H9 (cell line): ENCODE measurements at regions not wholly inside any gene's neighbourhood (a gene's known extent, or its start where the extent isn't known, plus 50 kb on each side); places are given as distances from the start of the nearest gene placed in this dataset.

Experiments
- DNase-seq: peaks from one replicate; pipeline ENCODE4 v3.0.0-alpha.2; 2017
- H2AFZ ChIP-seq: one replicate; pipeline ENCODE4 v1.6.1; 2013; ENCODE audit warnings: mild to moderate bottlenecking, low read length, control low read depth, moderate library complexity
- H2AK5ac ChIP-seq: 2 replicates; pipeline ENCODE4 v1.6.1; 2013; ENCODE audit warnings: low read length, control low read depth, mixed read lengths; ENCODE audit not compliant: insufficient read length
- H2BK120ac ChIP-seq: one replicate; pipeline ENCODE4 v1.6.1; 2013; ENCODE audit warnings: low read depth, mild to moderate bottlenecking, low read length, control low read depth, inconsistent platforms; ENCODE audit not compliant: poor library complexity, severe bottlenecking
- H2BK12ac ChIP-seq: 2 replicates; pipeline ENCODE4 v1.6.1; 2013; ENCODE audit warnings: low read length, control low read depth, mixed read lengths, low read depth; ENCODE audit not compliant: insufficient read length
- H2BK15ac ChIP-seq: 2 replicates; pipeline ENCODE4 v1.6.1; 2013; ENCODE audit warnings: low read depth, low read length, control low read depth
- H2BK20ac ChIP-seq: one replicate; pipeline ENCODE4 v1.6.1; 2013; ENCODE audit warnings: low read depth, mild to moderate bottlenecking, low read length, control low read depth, inconsistent platforms; ENCODE audit not compliant: poor library complexity, severe bottlenecking
- H2BK5ac ChIP-seq: 2 replicates; pipeline ENCODE4 v1.6.1; 2013; ENCODE audit warnings: low read length, control low read depth, mixed read lengths; ENCODE audit not compliant: insufficient read length
- H3K14ac ChIP-seq: 2 replicates; pipeline ENCODE4 v1.6.1; 2013; ENCODE audit warnings: low read length, control low read depth; ENCODE audit not compliant: insufficient read depth
- H3K18ac ChIP-seq: 2 replicates; pipeline ENCODE4 v1.6.1; 2013; ENCODE audit warnings: low read depth, mild to moderate bottlenecking, mixed read lengths, low read length, control low read depth; ENCODE audit not compliant: insufficient read length
- H3K23ac ChIP-seq: 2 replicates; pipeline ENCODE4 v1.6.1; 2013; ENCODE audit warnings: low read length, control low read depth, mixed read lengths, low read depth; ENCODE audit not compliant: insufficient read length
- H3K23me2 ChIP-seq: 2 replicates; pipeline ENCODE4 v1.6.1; 2013; ENCODE audit warnings: low read depth, mild to moderate bottlenecking, mixed read lengths, low read length, control low read depth; ENCODE audit not compliant: insufficient read length, poor library complexity, severe bottlenecking
- H3K27ac ChIP-seq: 2 replicates; pipeline ENCODE4 v1.5.1; 2013; ENCODE audit warnings: low read length, control low read depth, mixed read lengths, low read depth; ENCODE audit not compliant: insufficient read length
- H3K27me3 ChIP-seq: 2 replicates; pipeline ENCODE4 v1.6.1; 2013; ENCODE audit warnings: low read length, control low read depth, inconsistent platforms; ENCODE audit not compliant: insufficient read depth
- H3K4ac ChIP-seq: 2 replicates; pipeline ENCODE4 v1.6.1; 2013; ENCODE audit warnings: low read depth, mild to moderate bottlenecking, control low read depth, inconsistent platforms, low read length, moderate library complexity
- H3K4me1 ChIP-seq: 2 replicates; pipeline ENCODE4 v1.6.1; 2013; ENCODE audit warnings: low read length, control low read depth, inconsistent platforms; ENCODE audit not compliant: insufficient read depth
- H3K4me2 ChIP-seq: 2 replicates; pipeline ENCODE4 v1.6.1; 2013; ENCODE audit warnings: low read length, control low read depth, mixed read lengths; ENCODE audit not compliant: insufficient read length, insufficient read depth
- H3K56ac ChIP-seq: 2 replicates; pipeline ENCODE4 v1.6.1; 2013; ENCODE audit warnings: low read depth, mild to moderate bottlenecking, mixed read lengths, low read length, control low read depth; ENCODE audit not compliant: insufficient read length
- H3K79me1 ChIP-seq: 2 replicates; pipeline ENCODE4 v1.6.1; 2013; ENCODE audit warnings: low read depth, mild to moderate bottlenecking, moderate library complexity, low read length, control low read depth, inconsistent platforms; ENCODE audit not compliant: insufficient read depth, poor library complexity, severe bottlenecking
- H3K79me2 ChIP-seq: 2 replicates; pipeline ENCODE4 v1.6.1; 2013; ENCODE audit warnings: low read length, control low read depth, inconsistent platforms; ENCODE audit not compliant: insufficient read depth
- H3K9ac ChIP-seq: 2 replicates; pipeline ENCODE4 v1.6.1; 2013; ENCODE audit warnings: low read length, control low read depth, mixed read lengths; ENCODE audit not compliant: insufficient read length; ENCODE audit errors: extremely low read depth
- H3K9me3 ChIP-seq: one replicate; pipeline ENCODE4 v1.6.1; 2013; ENCODE audit warnings: low read depth, low read length, inconsistent platforms; ENCODE audit not compliant: control insufficient read depth
- H3T11ph ChIP-seq: one replicate; pipeline ENCODE4 v1.6.1; 2013; ENCODE audit warnings: mild to moderate bottlenecking, low read length, control low read depth, inconsistent platforms
- H4K20me1 ChIP-seq: one replicate; pipeline ENCODE4 v1.6.1; 2013; ENCODE audit not compliant: control insufficient read depth, insufficient read length, insufficient read depth
- H4K5ac ChIP-seq: 2 replicates; pipeline ENCODE4 v1.6.1; 2013; ENCODE audit warnings: low read depth, mild to moderate bottlenecking, mixed read lengths, low read length, control low read depth; ENCODE audit not compliant: insufficient read length
- H4K8ac ChIP-seq: replicated peaks from 2 replicates; pipeline ENCODE4 v1.6.1; 2013; ENCODE audit warnings: low read length, control low read depth, mixed read lengths, low read depth; ENCODE audit not compliant: insufficient read length
- H4K91ac ChIP-seq: 2 replicates; pipeline ENCODE4 v1.6.1; 2013; ENCODE audit warnings: low read depth, mild to moderate bottlenecking, moderate library complexity, mixed read lengths, low read length, control low read depth; ENCODE audit not compliant: insufficient read length
- H3K27ac Mint-ChIP-seq, 3 experiments: 2 replicates in 2 of 3; 3 replicates in 1 of 3; pipeline ENCODE4 v1.8.0; 2020 to 2021; ENCODE audit warnings: mixed read lengths in 3 of 3, mild to moderate bottlenecking in 1 of 3, moderate library complexity in 1 of 3
- H3K27me3 Mint-ChIP-seq: 2 replicates; pipeline ENCODE4 v1.8.0; 2021; ENCODE audit warnings: low read depth, mild to moderate bottlenecking, moderate library complexity, mixed read lengths
- H3K36me3 Mint-ChIP-seq, 3 experiments: 2 replicates in 2 of 3; 3 replicates in 1 of 3; pipeline ENCODE4 v1.8.0; 2020 to 2021; ENCODE audit warnings: low read depth in 3 of 3, mixed read lengths in 3 of 3; ENCODE audit not compliant: insufficient read depth in 1 of 3
- H3K4me1 Mint-ChIP-seq, 2 experiments: 2 replicates each; pipeline ENCODE4 v1.8.0; 2020; ENCODE audit warnings: mixed read lengths in 2 of 2
- H3K4me3 Mint-ChIP-seq, 2 experiments: 2 replicates in 1 of 2; 3 replicates in 1 of 2; pipeline ENCODE4 v1.8.0; 2020 to 2021; ENCODE audit warnings: mild to moderate bottlenecking in 2 of 2, mixed read lengths in 2 of 2, moderate library complexity in 1 of 2
- H3K9me3 Mint-ChIP-seq, 2 experiments: 2 replicates in 1 of 2; 3 replicates in 1 of 2; pipeline ENCODE4 v1.8.0; 2020; ENCODE audit warnings: mild to moderate bottlenecking in 2 of 2, mixed read lengths in 2 of 2, moderate library complexity in 1 of 2
- WGBS: extraction: QIAGEN DNeasy Blood & Tissue Kit; methylation state at CpG from one replicate; pipeline ENCODE4 v1.1.7; 2013; ENCODE audit warnings: missing lambda C conversion rate, low lambda C conversion rate, mixed read lengths; ENCODE audit not compliant: insufficient read length; ENCODE audit errors: extremely low coverage; 5-methylcytosine and 5-hydroxymethylcytosine counted together
- TF ChIP-seq, protein P1 (sequence below): fragments of 200-600 bp; sonication (generic); conservative IDR thresholded peaks from 3 replicates; pipeline ENCODE4 v1.8.0; 2021; ENCODE audit warnings: antibody characterized with exemption, mild to moderate bottlenecking

DNA sequence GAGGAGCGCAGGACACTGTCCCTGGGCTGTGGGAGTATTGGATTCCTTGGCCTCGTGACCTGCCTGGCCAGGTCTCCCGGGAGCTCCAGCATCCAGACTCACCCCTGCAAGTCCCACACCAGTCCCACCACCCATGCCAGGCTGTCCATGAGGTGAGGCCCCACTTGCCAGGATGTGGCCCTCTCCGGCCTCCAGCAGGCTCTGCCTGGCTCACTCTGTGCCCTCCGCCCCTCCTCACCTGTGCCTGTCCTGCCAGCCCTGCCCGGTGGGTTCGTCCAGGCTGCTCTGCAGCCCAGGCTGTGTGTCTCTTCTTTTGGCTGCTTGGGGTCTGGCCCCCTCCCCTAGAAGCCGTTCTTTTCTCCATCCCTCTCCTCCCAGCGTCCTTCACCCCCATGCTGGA, 436.8 kb upstream of the MYT1L start:
- no peak overlapping the region for H4K5ac ChIP-seq
- no peak for DNase-seq
- no peak overlapping the region for H3K4me2 ChIP-seq
- H3K36me3 Mint-ChIP-seq = no peaks in the 10 kb centered on the region
- H4K8ac ChIP-seq = no peak overlapping the region
- no peak overlapping the region for H2AFZ ChIP-seq
- H2BK5ac ChIP-seq = no peak overlapping the region
- peaks cover 31 to 32% of the 10 kb centered on the region in 2 experiments for H3K4me1 Mint-ChIP-seq
- no peak overlapping the region for H3K27ac ChIP-seq
- no peak overlapping the region for H3K18ac ChIP-seq
- H3K56ac ChIP-seq = no peak overlapping the region
- no peak overlapping the region for H3K23ac ChIP-seq
- H4K91ac ChIP-seq = no peak overlapping the region
- H4K20me1 ChIP-seq = no peaks in the 10 kb centered on the region
- no peaks in the 10 kb centered on the region for H3K27me3 ChIP-seq
- H3K9me3 Mint-ChIP-seq = no peaks in the 10 kb centered on the region
- H2BK120ac ChIP-seq = no peak overlapping the region
- no CpG with 5 or more reads among the region's 9 CpGs for WGBS
- H3K23me2 ChIP-seq = no peaks in the 10 kb centered on the region
- peaks cover 3% of the 10 kb centered on the region; the same call in 1 of the 2 replicates for H3K4me1 ChIP-seq
- no peak overlapping the region for H2BK20ac ChIP-seq
- H3K27ac Mint-ChIP-seq = 0 out of 7 replicates have a peak overlapping the region, but pooled peaks of 1 of the 3 experiments have one; percentile 62
- no peak overlapping the region for H3K14ac ChIP-seq
- H3K9me3 ChIP-seq = no peaks in the 10 kb centered on the region
- peaks cover 14% of the 10 kb centered on the region for H3K27me3 Mint-ChIP-seq
- no peak overlapping the region for H2BK12ac ChIP-seq
- no peaks in the 10 kb centered on the region for H3K79me2 ChIP-seq
- no peak overlapping the region for H3T11ph ChIP-seq
- H3K4me3 Mint-ChIP-seq = no peak overlapping the region
- no peak overlapping the region for H2BK15ac ChIP-seq
- H2AK5ac ChIP-seq = no peak overlapping the region
- H3K79me1 ChIP-seq = no peaks in the 10 kb centered on the region
- TF ChIP-seq, protein P1, sequence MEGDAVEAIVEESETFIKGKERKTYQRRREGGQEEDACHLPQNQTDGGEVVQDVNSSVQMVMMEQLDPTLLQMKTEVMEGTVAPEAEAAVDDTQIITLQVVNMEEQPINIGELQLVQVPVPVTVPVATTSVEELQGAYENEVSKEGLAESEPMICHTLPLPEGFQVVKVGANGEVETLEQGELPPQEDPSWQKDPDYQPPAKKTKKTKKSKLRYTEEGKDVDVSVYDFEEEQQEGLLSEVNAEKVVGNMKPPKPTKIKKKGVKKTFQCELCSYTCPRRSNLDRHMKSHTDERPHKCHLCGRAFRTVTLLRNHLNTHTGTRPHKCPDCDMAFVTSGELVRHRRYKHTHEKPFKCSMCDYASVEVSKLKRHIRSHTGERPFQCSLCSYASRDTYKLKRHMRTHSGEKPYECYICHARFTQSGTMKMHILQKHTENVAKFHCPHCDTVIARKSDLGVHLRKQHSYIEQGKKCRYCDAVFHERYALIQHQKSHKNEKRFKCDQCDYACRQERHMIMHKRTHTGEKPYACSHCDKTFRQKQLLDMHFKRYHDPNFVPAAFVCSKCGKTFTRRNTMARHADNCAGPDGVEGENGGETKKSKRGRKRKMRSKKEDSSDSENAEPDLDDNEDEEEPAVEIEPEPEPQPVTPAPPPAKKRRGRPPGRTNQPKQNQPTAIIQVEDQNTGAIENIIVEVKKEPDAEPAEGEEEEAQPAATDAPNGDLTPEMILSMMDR = no peak
- no peak overlapping the region for H3K4ac ChIP-seq
- H3K9ac ChIP-seq = no peak overlapping the region
